Thymus (tissue), 11 donors: ENCODE measurements at regions not wholly inside any gene's neighbourhood (a gene's known extent, or its start where the extent isn't known, plus 50 kb on each side); places are given as distances from the start of the nearest gene placed in this dataset.

Experiments
- DNase-seq, 9 donors: peaks; one replicate each; pipeline ENCODE4 v3.0.0-alpha.2; 2013; ENCODE audit warnings: low spot score in 9 of 9, low read depth in 6 of 9, missing footprints in 1 of 9
- H3K27ac ChIP-seq, 2 donors: one replicate each; pipeline ENCODE4 v1.5.1; 2013; ENCODE audit warnings: control low read depth in 1 of 2, low read depth in 1 of 2, low read length in 1 of 2, mild to moderate bottlenecking in 1 of 2, moderate library complexity in 1 of 2
- H3K27me3 ChIP-seq, 2 donors: one replicate each; pipeline ENCODE4 v1.5.1; 2013; ENCODE audit warnings: low read length in 1 of 2; ENCODE audit not compliant: control insufficient read depth in 2 of 2, insufficient read depth in 1 of 2
- H3K36me3 ChIP-seq, 2 donors: one replicate each; pipeline ENCODE4 v1.5.1; 2013; ENCODE audit warnings: low read length in 1 of 2, mild to moderate bottlenecking in 1 of 2, moderate library complexity in 1 of 2; ENCODE audit not compliant: control insufficient read depth in 2 of 2, insufficient read depth in 2 of 2
- H3K4me1 ChIP-seq, 2 donors: one replicate each; pipeline ENCODE4 v1.5.1; 2013; ENCODE audit warnings: low read length in 2 of 2; ENCODE audit not compliant: control insufficient read depth in 2 of 2, insufficient read depth in 2 of 2
- H3K4me3 ChIP-seq, 2 donors: one replicate each; pipeline ENCODE4 v1.5.1; 2013; ENCODE audit warnings: low read length in 2 of 2, control low read depth in 1 of 2, mild to moderate bottlenecking in 1 of 2
- H3K9me3 ChIP-seq, 2 donors: one replicate each; pipeline ENCODE4 v1.5.1; 2013; ENCODE audit warnings: low read length in 1 of 2, mild to moderate bottlenecking in 1 of 2; ENCODE audit not compliant: control insufficient read depth in 2 of 2, insufficient read depth in 1 of 2
- WGBS: extraction: QIAGEN DNeasy Blood & Tissue Kit; methylation state at CpG from one replicate; pipeline ENCODE4 v1.1.7; 2013; 5-methylcytosine and 5-hydroxymethylcytosine counted together
- donor health status: healthy.

DNA sequence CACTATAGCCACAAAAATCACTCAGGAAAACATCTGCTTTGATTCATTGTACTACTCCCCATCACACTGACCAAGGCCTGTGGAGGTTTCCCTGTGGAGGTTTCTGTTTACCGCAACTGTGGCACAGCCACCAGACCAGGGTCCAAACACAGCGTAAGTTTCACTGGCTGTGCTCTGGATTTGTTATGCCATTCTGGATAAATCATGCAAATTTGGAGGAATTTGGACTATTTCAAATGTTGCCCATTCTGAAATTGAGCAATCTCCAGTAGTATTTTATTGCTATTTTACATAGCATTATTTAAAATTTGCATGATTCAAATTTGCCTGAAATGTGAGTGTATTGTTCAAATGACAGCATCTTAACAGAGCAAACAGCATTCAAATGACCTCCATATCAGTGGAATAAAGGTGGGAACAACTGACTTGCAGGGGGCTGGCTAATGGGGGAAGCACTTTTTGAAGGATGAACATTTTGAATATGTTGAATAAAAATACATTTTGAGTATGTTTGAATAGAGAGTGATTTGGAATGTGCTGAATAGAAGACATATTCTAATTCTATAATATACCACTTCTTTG lies 66.1 kb upstream of the ACSL1 start:
- H3K9me3 ChIP-seq: peaks cover 0 to 3% of the 10 kb centered on the region in 2 donors
- peaks cover 0 to 10% of the 10 kb centered on the region in 2 donors for H3K4me1 ChIP-seq
- DNase-seq: no peak
- H3K36me3 ChIP-seq: no peaks in the 10 kb centered on the region
- 97% methylated on average over 2 of the region's 2 CpGs for WGBS
- no peak overlapping the region for H3K4me3 ChIP-seq
- no peaks in the 10 kb centered on the region for H3K27me3 ChIP-seq
- no peak overlapping the region for H3K27ac ChIP-seq

- H3K36me3 ChIP-seq: no peaks in the 10 kb centered on the region
- no peak for DNase-seq
- no peak overlapping the region for H3K27ac ChIP-seq
- 97% methylated on average over 3 of the region's 3 CpGs for WGBS
- peaks cover 0 to 13% of the 10 kb centered on the region in 2 donors for H3K4me1 ChIP-seq
- H3K4me3 ChIP-seq: no peak overlapping the region
- no peaks in the 10 kb centered on the region for H3K27me3 ChIP-seq
- peaks cover 0 to 3% of the 10 kb centered on the region in 2 donors for H3K9me3 ChIP-seq
These were observed 67.2 kb upstream of the ACSL1 start for GRCh38 chr4:184892999-184893398.

DNA sequence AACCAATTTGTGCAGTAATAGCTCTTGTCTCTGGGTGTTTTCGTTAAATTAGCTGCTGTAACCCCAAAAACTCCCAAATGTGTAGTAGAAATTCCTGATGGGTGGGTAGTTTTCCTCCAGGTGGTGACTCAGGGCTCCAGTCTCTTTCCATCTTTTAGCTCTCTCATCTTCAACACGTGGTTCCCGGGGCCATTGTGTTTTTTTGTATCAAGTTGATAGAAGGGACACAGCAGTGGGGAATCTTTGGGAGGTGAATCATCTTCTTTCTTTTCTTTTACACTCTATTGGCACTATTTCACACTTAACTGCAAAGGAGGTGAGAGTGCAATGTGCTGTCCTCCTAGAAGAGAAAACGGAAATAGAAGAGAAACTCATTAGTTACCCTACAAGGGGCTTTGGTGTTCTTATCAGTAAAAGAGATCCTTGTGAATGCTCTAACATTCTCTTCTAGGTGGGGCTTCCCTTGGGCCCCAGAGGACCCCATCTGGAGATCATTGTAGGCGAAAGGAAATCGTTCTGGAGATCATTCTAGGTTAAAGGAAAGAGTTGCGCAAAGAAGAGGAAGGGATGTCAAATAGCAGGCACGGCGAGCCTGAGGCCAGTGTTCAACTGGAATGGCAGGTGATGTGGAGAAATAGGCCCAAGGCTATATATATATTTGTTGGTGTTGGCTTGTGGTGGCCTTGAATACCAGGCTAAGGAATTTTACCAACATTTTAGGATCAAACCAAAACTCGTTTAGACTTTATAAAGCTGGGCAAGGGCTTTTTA lies 68.2 kb upstream of the ACSL1 start:
- WGBS: 91% methylated on average over 10 of the region's 10 CpGs
- no peak for DNase-seq
- Histone ChIP-seq H3K4me3 (no peak overlapping the region), H3K27ac (no peak overlapping the region), H3K36me3 (no peaks in the 10 kb centered on the region), H3K9me3 (no peaks in the 10 kb centered on the region), H3K27me3 (no peaks in the 10 kb centered on the region), H3K4me1 (peaks cover 0 to 21% of the 10 kb centered on the region in 2 donors)

DNA sequence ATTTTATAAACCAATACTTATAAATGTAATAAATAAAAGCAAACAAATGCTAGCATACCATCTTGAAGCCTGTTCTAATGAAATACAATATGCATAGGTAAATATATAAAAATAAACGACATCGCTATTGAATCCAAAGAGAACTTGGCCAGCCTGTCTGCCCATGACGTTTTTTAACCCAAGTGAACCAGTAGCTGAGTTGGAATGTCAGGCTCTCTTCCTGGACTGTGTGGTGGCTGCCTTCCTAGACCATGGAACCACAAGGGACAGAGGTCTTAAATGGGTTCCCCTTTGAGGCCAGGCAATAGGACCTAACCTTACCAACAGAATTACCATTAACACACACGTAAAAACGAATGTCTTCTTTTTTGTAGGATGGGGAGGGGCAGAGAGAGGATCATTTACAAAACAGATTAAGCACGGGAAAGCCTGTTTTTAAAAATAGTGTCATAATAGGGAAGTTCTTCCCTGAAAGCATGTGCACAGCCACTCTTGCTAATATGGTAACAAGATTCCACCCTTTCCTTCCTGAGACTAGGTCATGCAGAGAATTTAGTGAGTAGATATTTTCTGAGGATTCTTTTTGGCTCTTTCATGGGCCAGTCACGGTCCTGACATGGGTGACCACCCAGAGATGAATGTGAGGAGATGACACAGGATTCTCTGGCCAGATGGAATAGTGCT lies 69.4 kb upstream of the ACSL1 start:
- Histone ChIP-seq H3K4me3 (no peak overlapping the region), H3K9me3 (no peaks in the 10 kb centered on the region), H3K36me3 (no peaks in the 10 kb centered on the region), H3K27ac (no peak overlapping the region), H3K27me3 (no peaks in the 10 kb centered on the region), H3K4me1 (peaks cover 0 to 23% of the 10 kb centered on the region in 2 donors)
- WGBS: 51% methylated on average over 7 of the region's 7 CpGs
- no peak for DNase-seq

GRCh38 chr4:184896868-184897715 lies 71.3 kb upstream of the ACSL1 start:
- Histone ChIP-seq H3K4me1 (peaks cover 0 to 17% of the 10 kb centered on the region in 2 donors), H3K27me3 (no peaks in the 10 kb centered on the region), H3K9me3 (no peaks in the 10 kb centered on the region), H3K27ac (no peak overlapping the region), H3K36me3 (no peaks in the 10 kb centered on the region), H3K4me3 (no peak overlapping the region)
- WGBS: 79% methylated on average over 19 of the region's 19 CpGs
- peak in 2 of 9 donors; percentile 2 to 31 for DNase-seq

DNA sequence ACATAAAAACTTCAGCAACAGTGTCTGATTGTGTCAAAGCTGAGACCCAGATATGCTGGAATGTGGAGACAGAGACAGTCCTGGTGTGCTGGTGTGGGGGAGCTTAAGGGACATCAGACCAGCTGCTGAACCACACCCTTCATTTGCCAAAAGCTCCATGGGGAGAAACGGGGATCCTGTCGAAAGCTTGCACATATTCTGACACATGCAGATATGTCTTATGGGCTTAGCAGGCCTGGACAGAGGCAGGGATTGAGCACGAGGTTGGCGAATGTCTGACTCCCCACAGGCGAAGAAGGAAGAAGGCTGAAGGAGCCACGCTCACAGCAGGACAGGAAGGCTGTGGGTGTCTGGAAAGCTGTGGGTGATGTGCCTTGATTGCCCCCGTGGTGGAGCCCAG lies 72.1 kb upstream of the ACSL1 start:
- Histone ChIP-seq H3K27me3 (no peaks in the 10 kb centered on the region), H3K9me3 (no peaks in the 10 kb centered on the region), H3K36me3 (no peaks in the 10 kb centered on the region), H3K4me3 (no peak overlapping the region), H3K4me1 (peaks cover 0 to 17% of the 10 kb centered on the region in 2 donors), H3K27ac (no peak overlapping the region)
- WGBS: 77% methylated on average over 7 of the region's 7 CpGs
- no peak for DNase-seq

GRCh38 chr4:184898793-184899192 lies 73.0 kb upstream of the ACSL1 start:
- Histone ChIP-seq H3K27me3 (no peaks in the 10 kb centered on the region), H3K27ac (no peak overlapping the region)
- WGBS: 97% methylated on average over 5 of the region's 5 CpGs

GRCh38 chr4:184899261-184900134 lies 73.7 kb upstream of the ACSL1 start:
- Histone ChIP-seq H3K4me3 (no peak overlapping the region), H3K36me3 (no peaks in the 10 kb centered on the region), H3K27me3 (no peaks in the 10 kb centered on the region), H3K9me3 (no peaks in the 10 kb centered on the region), H3K27ac (no peak overlapping the region), H3K4me1 (peaks cover 0 to 17% of the 10 kb centered on the region in 2 donors)
- no peak for DNase-seq
- WGBS: 89% methylated on average over 9 of the region's 9 CpGs

More at GRCh38 chr4:184898793-184899192, 73.0 kb upstream of the ACSL1 start:
- Histone ChIP-seq H3K4me3 (no peak overlapping the region), H3K36me3 (no peaks in the 10 kb centered on the region), H3K4me1 (peaks cover 0 to 17% of the 10 kb centered on the region in 2 donors), H3K9me3 (no peaks in the 10 kb centered on the region)
- DNase-seq: no peak
